Activated T-helper 1 cell treated with anti-CD3 and anti-CD28 coated beads, Interleukin-12 subunit alpha, Interleukin-12 subunit beta, Interleukin-2, Interleukin-4 antibody, amounts not matched to agents 30 ng/mL and 10 ng/mL and 1 ng/mL, durations not matched to agents 14 hours and 24 hours and 36 hours (primary cell): ENCODE measurements at regions not wholly inside any gene's neighbourhood (a gene's known extent, or its start where the extent isn't known, plus 50 kb on each side); places are given as distances from the start of the nearest gene placed in this dataset.
"Not testable (repeated sequence)": the region's sequence is repeated elsewhere in the genome, so short reads cannot be mapped to it uniquely, and the experiment has no call there.

ENCODE experiments used
- DNase-seq: peaks from one replicate; pipeline ENCODE4 v3.0.0; 2021; ENCODE audit warnings: low spot score
- H3K27ac Mint-ChIP-seq: one replicate; pipeline ENCODE4 v1.8.0; 2021; ENCODE audit warnings: mild to moderate bottlenecking, mixed read lengths
- H3K27me3 Mint-ChIP-seq: one replicate; pipeline ENCODE4 v1.8.0; 2022; ENCODE audit warnings: mild to moderate bottlenecking, moderate library complexity, mixed read lengths; ENCODE audit not compliant: insufficient read depth
- H3K36me3 Mint-ChIP-seq: one replicate; pipeline ENCODE4 v1.8.0; 2021; ENCODE audit warnings: low read depth, mixed read lengths
- H3K4me1 Mint-ChIP-seq: one replicate; pipeline ENCODE4 v1.8.0; 2021; ENCODE audit warnings: low read depth, mixed read lengths
- H3K4me3 Mint-ChIP-seq: one replicate; pipeline ENCODE4 v1.8.0; 2021; ENCODE audit warnings: mild to moderate bottlenecking, moderate library complexity, mixed read lengths
- H3K9me3 Mint-ChIP-seq: one replicate; pipeline ENCODE4 v1.8.0; 2021; ENCODE audit warnings: mixed read lengths
- intact Hi-C: fragments of 100-400 bp; cut with micrococcal nuclease; formaldehyde crosslinking; loops from one replicate; pipeline ENCODE4 v1.15.1; 2024

DNA sequence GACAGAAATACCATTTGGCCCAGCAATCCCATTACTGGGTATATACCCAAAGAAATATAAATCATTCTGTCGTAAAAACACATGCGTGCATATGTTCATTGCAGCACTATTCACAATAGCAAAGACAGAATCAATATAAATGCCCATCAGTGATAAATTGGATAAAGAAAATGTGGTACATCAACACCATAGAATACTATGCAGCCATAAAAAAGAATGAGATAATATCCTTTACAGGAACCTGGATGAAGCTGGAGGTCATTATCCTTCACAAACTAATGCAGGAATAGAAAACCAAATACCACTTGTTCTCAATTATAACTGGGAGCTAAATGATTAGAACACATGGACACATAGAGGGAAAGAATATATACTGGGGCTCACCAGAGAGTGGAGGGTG is 109.6 kb upstream of the SLC35F3 start:
- intact Hi-C loops: loop anchor here (5.0 kb wide), 1 partner anchor 198 kb away; no protein-coding TSS in a partner anchor
- DNase-seq: no peak
- H3K27ac Mint-ChIP-seq: no peak overlapping the region
- peaks cover 6% of the 10 kb centered on the region for H3K27me3 Mint-ChIP-seq
- no peaks in the 10 kb centered on the region for H3K36me3 Mint-ChIP-seq
- H3K4me1 Mint-ChIP-seq: no peaks in the 10 kb centered on the region
- H3K9me3 Mint-ChIP-seq: no peaks in the 10 kb centered on the region
- no peak overlapping the region for H3K4me3 Mint-ChIP-seq

DNA sequence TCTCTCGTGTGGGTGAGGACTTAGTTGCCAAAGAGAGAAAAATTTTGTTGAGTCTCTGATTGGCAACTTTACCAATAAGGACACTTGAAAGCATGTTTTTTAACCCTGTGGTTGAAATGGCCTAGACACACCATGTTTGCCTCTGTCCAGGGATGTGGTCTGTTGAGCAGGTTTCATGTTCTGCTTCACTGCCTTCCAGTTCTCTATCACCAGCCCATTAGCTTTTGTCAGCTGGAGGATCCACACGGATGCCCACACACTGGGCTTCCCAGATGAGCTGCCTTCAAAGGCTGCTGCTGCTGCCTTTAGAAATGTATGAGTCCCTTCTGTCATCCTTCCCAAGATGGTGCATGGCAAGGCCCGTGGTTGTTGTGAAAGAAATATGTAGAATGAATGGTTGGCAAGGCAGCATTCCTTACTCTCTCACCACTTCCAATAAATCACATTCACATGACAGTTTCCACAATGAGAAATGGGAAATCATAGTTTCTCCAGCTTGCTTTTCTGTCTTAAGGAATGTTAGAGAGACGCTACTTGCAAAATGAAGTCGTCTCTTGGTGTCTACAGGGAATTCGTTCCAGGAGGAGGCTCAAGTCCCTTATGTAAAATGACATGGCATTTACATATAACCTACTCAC is 108.2 kb upstream of the SLC35F3 start:
- no peaks in the 10 kb centered on the region for H3K36me3 Mint-ChIP-seq
- no peak for DNase-seq
- intact Hi-C loops: no loop called here
- H3K27ac Mint-ChIP-seq: no peak overlapping the region
- H3K4me3 Mint-ChIP-seq: no peak overlapping the region
- peaks cover 2% of the 10 kb centered on the region for H3K27me3 Mint-ChIP-seq
- H3K4me1 Mint-ChIP-seq: no peaks in the 10 kb centered on the region
- no peaks in the 10 kb centered on the region for H3K9me3 Mint-ChIP-seq

DNA sequence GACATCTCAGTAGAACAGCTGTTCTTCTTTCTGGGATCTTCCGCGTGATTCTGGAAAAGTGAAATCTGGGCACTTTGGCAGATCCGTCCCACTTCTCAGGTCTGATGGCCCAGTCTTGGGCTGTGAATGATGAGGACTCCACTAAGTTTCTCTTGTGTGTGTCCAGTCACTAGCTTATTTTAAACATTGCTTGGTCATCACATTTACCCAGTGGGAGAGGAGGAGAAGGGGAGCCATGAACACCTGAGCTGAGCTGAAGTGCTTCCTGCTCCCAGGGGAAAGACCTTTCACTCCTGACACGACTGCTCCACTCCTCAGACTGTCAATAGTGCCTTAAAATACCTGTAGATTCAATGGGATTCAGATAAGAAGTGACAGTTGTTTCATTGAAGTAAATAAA is 101.9 kb upstream of the SLC35F3 start:
- intact Hi-C loops: no loop called here
- Mint-ChIP-seq H3K27ac (no peak overlapping the region), H3K4me1 (no peaks in the 10 kb centered on the region), H3K4me3 (no peak overlapping the region), H3K27me3 (no peaks in the 10 kb centered on the region), H3K36me3 (no peaks in the 10 kb centered on the region), H3K9me3 (peaks cover 12% of the 10 kb centered on the region)
- DNase-seq: no peak

DNA sequence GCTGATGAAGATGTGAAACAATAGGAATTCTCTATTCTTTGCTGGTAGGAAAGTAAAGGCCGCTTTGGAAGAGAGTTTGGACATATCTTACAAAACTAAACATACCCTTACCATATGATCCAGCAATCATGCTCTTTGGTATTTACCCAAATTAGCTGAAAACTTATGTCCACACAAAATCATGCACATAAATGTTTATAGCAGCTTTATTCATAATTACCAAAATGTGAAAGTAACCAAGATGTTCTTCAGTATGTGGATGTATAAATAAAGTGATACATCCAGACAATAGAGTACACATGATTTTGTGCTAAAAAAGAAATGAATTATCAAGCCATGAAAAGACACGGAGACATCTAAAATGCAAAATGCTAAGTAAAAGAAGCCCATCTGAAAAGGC is 98.7 kb upstream of the SLC35F3 start:
- H3K4me3 Mint-ChIP-seq: no peak overlapping the region
- H3K4me1 Mint-ChIP-seq: no peaks in the 10 kb centered on the region
- no peak overlapping the region for H3K27ac Mint-ChIP-seq
- intact Hi-C loops: no loop called here
- H3K36me3 Mint-ChIP-seq: no peaks in the 10 kb centered on the region
- DNase-seq: no peak
- H3K27me3 Mint-ChIP-seq: no peaks in the 10 kb centered on the region
- H3K9me3 Mint-ChIP-seq: peaks cover 12% of the 10 kb centered on the region

DNA sequence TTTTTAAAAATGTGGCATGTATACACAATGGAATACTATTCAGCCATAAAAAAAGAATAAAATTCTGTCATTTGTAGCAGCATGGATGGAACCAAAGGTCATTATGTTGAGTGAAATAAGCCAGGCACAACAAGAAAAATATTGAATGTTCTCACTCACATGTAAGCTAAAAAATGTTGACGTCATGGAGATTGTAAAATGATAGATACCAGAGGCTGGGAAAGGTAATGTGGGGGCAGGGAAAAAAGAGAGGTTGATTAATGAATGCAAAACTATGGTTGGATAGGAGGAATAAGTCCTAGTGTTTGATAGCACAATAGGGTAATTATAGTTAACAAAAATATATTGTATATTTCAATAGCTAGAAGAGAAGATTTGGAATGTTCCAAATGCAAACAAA is 89.1 kb upstream of the SLC35F3 start:
- Mint-ChIP-seq H3K27me3 (no peaks in the 10 kb centered on the region), H3K9me3 (no peaks in the 10 kb centered on the region), H3K36me3 (no peaks in the 10 kb centered on the region), H3K27ac (no peak overlapping the region), H3K4me3 (no peak overlapping the region), H3K4me1 (no peaks in the 10 kb centered on the region)
- no peak for DNase-seq
- intact Hi-C loops: no loop called here

DNA sequence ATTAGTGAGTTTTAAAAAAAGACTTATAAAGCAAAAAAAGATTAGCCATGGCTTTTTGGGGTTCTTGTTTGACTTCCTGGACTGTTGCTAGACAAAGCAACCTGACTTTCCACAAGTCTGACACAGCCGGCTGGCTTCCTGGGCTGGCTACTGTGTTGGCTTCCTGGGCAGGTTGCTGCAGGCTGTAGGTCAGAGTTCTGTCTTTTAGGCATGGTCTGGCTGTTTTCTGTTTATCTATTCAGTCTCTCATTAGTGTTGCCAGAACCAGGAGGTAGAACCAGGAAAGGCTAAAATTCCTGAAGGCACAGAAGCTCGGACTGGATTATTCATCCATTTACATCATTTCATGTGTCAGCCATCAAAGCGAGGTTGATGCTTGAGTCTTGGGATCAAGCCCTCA is 88.6 kb upstream of the SLC35F3 start:
- no peak overlapping the region for H3K27ac Mint-ChIP-seq
- no peak overlapping the region for H3K4me3 Mint-ChIP-seq
- DNase-seq: no peak
- H3K27me3 Mint-ChIP-seq: no peaks in the 10 kb centered on the region
- intact Hi-C loops: no loop called here
- no peaks in the 10 kb centered on the region for H3K9me3 Mint-ChIP-seq
- H3K36me3 Mint-ChIP-seq: no peaks in the 10 kb centered on the region
- H3K4me1 Mint-ChIP-seq: no peaks in the 10 kb centered on the region

DNA sequence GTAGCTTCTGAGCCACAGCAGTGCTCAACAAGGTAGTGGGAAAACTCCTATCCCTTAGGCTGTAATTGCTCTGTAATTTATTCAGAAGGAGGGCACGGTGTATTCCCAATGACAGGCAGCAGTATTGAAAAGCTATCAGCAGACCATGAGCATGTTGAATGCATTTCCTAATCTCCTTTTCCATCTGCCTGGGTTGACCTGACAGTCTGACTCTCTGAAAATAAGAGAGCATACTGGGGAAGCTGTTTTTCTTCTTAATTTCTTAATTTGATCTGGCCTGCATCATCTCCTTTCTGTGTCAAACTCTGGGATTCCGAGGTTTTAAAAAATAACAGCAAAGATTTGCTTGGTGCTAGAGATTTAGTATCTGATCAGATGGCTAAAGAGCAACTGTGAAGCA is 88.1 kb upstream of the SLC35F3 start:
- Mint-ChIP-seq H3K27me3 (no peaks in the 10 kb centered on the region), H3K4me1 (no peaks in the 10 kb centered on the region), H3K4me3 (no peak overlapping the region), H3K27ac (no peak overlapping the region), H3K36me3 (no peaks in the 10 kb centered on the region), H3K9me3 (no peaks in the 10 kb centered on the region)
- intact Hi-C loops: no loop called here
- DNase-seq: no peak

DNA sequence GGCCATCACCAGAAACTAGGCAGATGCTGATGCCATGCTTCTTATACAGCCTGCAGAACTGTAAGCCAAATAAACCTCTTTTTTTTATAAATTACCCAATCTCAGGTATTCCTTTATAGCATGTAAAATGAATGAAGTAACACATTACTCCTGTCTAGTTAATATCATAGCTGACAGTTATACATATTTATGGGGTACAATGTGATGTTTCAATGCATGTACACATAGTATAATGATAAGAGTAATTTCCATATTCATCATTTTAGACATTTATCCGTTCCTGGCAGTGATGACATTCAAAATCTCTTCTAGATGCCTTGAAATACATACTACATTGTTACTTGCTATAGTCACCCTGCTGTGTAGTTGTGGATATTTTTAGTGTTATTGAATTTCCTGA is 85.4 kb upstream of the SLC35F3 start:
- Mint-ChIP-seq H3K27ac (no peak overlapping the region), H3K4me3 (no peak overlapping the region), H3K9me3 (no peaks in the 10 kb centered on the region), H3K27me3 (no peaks in the 10 kb centered on the region), H3K4me1 (no peaks in the 10 kb centered on the region), H3K36me3 (no peaks in the 10 kb centered on the region)
- no peak for DNase-seq
- intact Hi-C loops: no loop called here

DNA sequence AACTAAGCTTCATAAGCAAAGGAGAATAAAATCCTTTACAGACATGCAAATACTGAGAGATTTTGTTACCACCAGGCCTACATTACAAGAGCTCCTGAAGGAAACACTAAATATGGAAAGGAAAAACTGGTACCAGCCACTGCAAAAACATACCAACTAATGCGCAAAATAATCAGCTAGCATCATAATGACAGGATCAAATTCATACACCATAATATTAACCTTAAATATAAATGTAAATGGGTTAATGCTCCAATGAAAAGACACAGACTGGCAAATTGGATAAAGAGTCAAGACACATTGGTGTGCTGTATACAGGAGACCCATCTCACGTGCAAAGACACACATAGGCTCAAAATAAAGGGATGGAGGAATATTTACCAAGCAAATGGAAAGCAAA is 80.3 kb upstream of the SLC35F3 start:
- H3K36me3 Mint-ChIP-seq, intact Hi-C loops, H3K9me3 Mint-ChIP-seq, H3K27ac Mint-ChIP-seq, DNase-seq, H3K4me3 Mint-ChIP-seq, H3K4me1 Mint-ChIP-seq, H3K27me3 Mint-ChIP-seq: not testable (repeated sequence)

DNA sequence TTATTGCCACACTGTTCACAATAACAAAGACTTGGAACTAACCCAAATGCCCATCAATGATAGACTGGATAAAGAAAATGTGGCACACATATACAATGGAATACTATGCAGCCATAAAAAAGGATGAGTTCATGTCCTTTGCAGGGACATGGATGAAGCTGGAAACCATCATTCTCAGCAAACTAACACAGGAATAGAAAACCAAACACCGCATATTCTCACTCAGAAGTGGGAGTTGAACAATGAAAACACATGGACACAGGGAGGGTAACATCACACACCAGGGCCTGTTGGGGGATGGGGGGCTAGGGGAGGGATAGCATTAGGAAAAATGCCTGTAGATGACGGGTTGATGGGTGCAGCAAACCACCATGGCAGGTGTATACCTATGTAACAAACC is 76.5 kb upstream of the SLC35F3 start:
- H3K4me3 Mint-ChIP-seq, H3K4me1 Mint-ChIP-seq, DNase-seq, H3K36me3 Mint-ChIP-seq, intact Hi-C loops, H3K27me3 Mint-ChIP-seq, H3K27ac Mint-ChIP-seq, H3K9me3 Mint-ChIP-seq: not testable (repeated sequence)

DNA sequence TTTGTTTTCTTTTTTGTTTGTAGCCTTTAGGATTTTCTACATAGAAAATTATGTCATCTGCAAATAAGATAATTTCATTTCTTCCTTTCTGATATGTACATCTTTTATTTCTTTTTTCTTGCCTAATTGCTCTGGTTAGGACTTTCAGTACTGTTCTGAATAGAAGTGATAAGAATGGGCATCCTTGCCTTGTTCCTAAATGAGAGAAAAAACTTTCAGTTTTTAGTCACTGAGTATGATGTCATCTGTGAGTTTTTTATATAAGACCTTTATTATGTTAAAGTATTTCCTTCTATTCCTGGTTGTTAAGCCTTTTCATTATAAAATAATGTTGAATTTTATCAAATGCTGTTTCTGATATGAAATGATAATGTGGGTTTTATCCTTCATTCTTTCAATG is 76.0 kb upstream of the SLC35F3 start:
- H3K4me1 Mint-ChIP-seq: no peaks in the 10 kb centered on the region
- H3K27me3 Mint-ChIP-seq: no peaks in the 10 kb centered on the region
- intact Hi-C loops: no loop called here

DNA sequence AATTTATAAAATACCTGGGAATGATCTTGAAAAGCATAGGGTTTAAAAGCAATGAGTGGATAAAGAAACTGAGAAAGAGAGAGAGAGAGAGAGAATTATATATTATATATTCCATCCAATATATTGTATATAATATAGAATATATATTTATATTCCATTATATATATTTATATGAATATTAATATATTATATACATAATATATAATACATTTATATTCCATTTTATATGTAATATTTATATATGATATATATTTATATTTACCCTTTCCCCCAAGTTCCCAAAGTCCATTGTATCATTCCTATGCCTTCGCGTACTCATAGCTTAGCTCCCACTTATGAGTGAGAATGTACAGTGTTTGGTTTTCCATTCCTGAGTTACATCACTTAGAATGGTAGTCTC is 69.9 kb upstream of the SLC35F3 start:
- Mint-ChIP-seq H3K27ac (no peak overlapping the region), H3K4me1 (no peaks in the 10 kb centered on the region), H3K36me3 (no peaks in the 10 kb centered on the region), H3K4me3 (no peak overlapping the region), H3K27me3 (no peaks in the 10 kb centered on the region), H3K9me3 (peaks cover 8% of the 10 kb centered on the region)
- intact Hi-C loops: no loop called here
- no peak for DNase-seq

More for the DNA sequence above, 76.0 kb upstream of the SLC35F3 start:
- no peak overlapping the region for H3K4me3 Mint-ChIP-seq
- no peaks in the 10 kb centered on the region for H3K36me3 Mint-ChIP-seq
- DNase-seq: no peak
- H3K27ac Mint-ChIP-seq: no peak overlapping the region
- H3K9me3 Mint-ChIP-seq: no peaks in the 10 kb centered on the region

DNA sequence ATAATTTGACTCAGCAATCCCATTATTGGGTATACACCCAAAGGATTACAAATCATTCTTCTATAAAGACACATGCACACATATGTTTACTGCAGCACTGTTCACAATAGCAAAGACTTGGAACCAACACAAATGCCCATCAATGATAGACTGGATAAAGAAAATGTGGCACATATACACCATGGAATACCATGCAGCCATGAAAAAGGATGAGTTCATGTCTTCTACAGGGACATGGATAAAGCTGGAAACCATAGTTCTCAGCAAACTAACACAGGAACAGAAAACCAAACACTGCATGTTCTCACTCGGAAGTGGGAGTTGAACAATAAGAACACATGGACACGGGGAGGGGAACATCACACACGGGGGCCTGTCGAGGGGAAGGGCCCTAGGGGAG is 66.3 kb upstream of the SLC35F3 start:
- H3K9me3 Mint-ChIP-seq, H3K36me3 Mint-ChIP-seq, H3K27ac Mint-ChIP-seq, H3K27me3 Mint-ChIP-seq, DNase-seq, H3K4me1 Mint-ChIP-seq, H3K4me3 Mint-ChIP-seq, intact Hi-C loops: not testable (repeated sequence)

DNA sequence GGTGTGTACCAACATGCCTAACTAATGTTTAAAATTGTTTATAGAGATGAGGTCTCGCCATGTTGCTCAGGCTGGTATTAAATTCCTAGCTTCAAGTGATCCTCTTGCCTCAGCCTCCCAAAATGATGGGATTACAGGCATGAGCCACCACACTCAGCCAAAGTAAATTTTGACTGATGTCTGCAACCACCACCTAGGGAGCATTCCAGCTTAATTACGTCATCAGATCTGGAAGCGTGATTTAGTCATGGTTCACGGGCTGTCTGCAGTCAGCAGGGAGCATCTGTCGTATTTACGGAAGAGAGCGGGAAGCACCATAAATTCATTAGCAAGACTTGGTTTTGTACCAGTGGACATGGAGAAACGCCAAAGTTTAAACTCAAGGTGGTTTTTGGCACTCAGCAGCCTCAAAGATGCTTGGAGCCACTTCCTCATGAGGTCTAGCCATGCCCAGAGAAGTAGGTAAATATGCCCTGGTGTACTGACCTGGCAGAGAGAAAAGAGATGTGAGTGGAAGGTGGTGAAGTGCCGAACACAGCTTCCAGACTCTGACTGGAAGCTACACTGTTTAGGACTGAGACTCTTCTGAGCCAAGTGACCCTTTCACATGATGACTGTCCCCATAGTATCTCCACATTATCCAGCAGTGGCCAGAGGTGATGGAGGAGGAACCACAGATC is 60.8 kb upstream of the SLC35F3 start:
- Mint-ChIP-seq H3K27ac (no peak overlapping the region), H3K9me3 (peaks cover 3% of the 10 kb centered on the region), H3K27me3 (no peaks in the 10 kb centered on the region), H3K4me1 (no peaks in the 10 kb centered on the region), H3K36me3 (no peaks in the 10 kb centered on the region), H3K4me3 (no peak overlapping the region)
- DNase-seq: no peak
- intact Hi-C loops: no loop called here
